ENCODE measurements at regions not wholly inside any gene's neighbourhood (a gene's known extent, or its start where the extent isn't known, plus 50 kb on each side); places are given as distances from the start of the nearest gene placed in this dataset.

DNA sequence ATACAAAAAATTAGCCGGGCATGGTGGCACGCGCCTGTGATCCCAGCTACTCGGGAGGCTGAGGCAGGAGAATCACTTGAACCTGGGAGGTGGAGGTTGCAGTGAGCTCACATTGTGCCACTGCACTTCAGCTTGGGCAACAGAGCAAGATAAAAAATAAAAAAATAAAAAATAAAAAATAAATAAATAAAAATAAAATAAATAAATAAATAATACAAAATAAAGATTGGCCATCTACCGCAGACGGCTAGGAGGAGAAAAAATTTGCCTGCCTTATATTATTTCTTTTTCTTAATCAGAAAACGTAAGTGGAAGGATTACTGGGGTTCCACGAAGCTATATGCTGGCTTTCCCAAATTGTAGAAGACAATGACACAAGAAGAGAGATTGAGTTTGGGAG is 229.7 kb downstream of the EPHA4 start:
- TF ChIP-seq, protein P1, sequence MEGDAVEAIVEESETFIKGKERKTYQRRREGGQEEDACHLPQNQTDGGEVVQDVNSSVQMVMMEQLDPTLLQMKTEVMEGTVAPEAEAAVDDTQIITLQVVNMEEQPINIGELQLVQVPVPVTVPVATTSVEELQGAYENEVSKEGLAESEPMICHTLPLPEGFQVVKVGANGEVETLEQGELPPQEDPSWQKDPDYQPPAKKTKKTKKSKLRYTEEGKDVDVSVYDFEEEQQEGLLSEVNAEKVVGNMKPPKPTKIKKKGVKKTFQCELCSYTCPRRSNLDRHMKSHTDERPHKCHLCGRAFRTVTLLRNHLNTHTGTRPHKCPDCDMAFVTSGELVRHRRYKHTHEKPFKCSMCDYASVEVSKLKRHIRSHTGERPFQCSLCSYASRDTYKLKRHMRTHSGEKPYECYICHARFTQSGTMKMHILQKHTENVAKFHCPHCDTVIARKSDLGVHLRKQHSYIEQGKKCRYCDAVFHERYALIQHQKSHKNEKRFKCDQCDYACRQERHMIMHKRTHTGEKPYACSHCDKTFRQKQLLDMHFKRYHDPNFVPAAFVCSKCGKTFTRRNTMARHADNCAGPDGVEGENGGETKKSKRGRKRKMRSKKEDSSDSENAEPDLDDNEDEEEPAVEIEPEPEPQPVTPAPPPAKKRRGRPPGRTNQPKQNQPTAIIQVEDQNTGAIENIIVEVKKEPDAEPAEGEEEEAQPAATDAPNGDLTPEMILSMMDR (conservative IDR thresholded peaks at IDR 0.05) = no peak
- no peaks in the 10 kb centered on the region for H3K4me1 Mint-ChIP-seq (ENCODE audit: unreplicated experiment)
- no peaks in the 10 kb centered on the region for H3K36me3 Mint-ChIP-seq
- peaks cover 10% of the 10 kb centered on the region for H3K9me3 Mint-ChIP-seq
- no peak for DNase-seq (ENCODE audit: extremely low spot score, unreplicated experiment)
- H3K4me3 Mint-ChIP-seq = no peak overlapping the region
- no peak overlapping the region for H3K27ac Mint-ChIP-seq
- H3K27me3 Mint-ChIP-seq = no peaks in the 10 kb centered on the region

DNA sequence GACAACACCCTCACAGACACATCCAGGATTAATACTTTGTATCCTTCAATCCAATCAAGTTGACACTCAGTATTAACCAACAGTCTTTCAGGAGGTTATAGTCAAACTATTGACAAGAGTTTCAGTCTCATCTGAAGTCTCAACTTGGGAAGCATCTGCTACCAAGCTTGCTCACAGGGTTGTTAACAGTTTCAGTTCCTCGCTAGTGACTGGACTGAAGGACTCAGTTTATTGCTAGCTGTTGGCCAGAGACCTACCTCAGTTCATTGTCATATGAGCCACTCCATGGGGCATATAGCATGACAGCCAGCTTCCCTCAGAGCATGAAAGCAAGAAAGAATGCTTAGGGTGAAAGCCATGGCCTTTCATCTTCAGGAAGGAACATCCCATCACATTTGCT is 228.6 kb downstream of the EPHA4 start:
- Mint-ChIP-seq H3K4me3 (no peak overlapping the region), H3K9me3 (peaks cover 10% of the 10 kb centered on the region), H3K4me1 (ENCODE audit: unreplicated experiment) (no peaks in the 10 kb centered on the region), H3K36me3 (no peaks in the 10 kb centered on the region), H3K27ac (no peak overlapping the region), H3K27me3 (no peaks in the 10 kb centered on the region)
- no peak for DNase-seq (ENCODE audit: extremely low spot score, unreplicated experiment)
- TF ChIP-seq, protein P1 (conservative IDR thresholded peaks at IDR 0.05) = no peak

DNA sequence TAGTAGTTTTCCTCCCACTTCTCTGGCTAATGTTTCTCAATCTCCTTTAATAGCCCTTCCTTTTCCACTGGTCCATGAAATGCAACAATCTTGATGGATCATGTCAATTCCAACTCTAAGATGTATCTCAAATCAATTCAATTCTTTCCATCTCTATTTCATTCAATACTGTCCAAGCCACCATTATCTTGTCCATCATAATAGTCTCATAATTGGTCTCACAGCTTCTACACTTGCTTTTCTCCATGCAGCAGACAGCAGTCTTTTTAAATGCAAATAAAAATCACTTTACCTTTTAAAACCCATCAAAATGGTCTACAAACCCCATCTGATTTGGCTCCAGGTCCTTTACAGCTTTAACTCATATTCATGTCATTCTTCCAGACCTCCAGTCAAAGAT is 226.6 kb downstream of the EPHA4 start:
- peaks cover 5% of the 10 kb centered on the region for H3K9me3 Mint-ChIP-seq
- H3K27ac Mint-ChIP-seq = no peak overlapping the region
- no peak for DNase-seq (ENCODE audit: extremely low spot score, unreplicated experiment)

DNA sequence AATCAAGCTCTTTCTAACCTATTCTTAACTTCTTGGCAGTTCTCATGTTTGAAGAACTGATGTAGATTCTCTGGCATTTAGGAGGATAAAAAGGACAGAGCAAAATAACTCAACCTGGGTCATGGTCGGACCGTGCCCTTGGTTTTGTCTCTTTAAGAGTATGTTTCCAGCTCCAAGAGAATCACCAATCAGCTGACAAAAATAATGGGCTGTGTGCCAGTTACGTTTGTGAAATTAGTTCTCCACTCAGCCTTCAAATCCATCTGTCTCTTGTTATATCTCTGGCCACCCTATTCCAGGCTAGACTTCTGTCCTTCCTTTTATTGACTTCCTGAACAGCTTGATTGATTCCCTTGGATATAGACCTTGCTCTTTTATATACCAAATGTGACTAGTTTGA is 225.7 kb downstream of the EPHA4 start:
- H3K9me3 Mint-ChIP-seq = peaks cover 5% of the 10 kb centered on the region
- no peaks in the 10 kb centered on the region for H3K4me1 Mint-ChIP-seq (ENCODE audit: unreplicated experiment)
- H3K4me3 Mint-ChIP-seq = no peak overlapping the region
- DNase-seq (ENCODE audit: extremely low spot score, unreplicated experiment) = no peak
- H3K36me3 Mint-ChIP-seq = no peaks in the 10 kb centered on the region
- TF ChIP-seq, protein P1 (conservative IDR thresholded peaks at IDR 0.05) = no peak
- no peaks in the 10 kb centered on the region for H3K27me3 Mint-ChIP-seq
- no peak overlapping the region for H3K27ac Mint-ChIP-seq

More for the DNA sequence above, 226.6 kb downstream of the EPHA4 start:
- Mint-ChIP-seq H3K4me3 (no peak overlapping the region), H3K36me3 (no peaks in the 10 kb centered on the region), H3K4me1 (ENCODE audit: unreplicated experiment) (no peaks in the 10 kb centered on the region), H3K27me3 (no peaks in the 10 kb centered on the region)
- TF ChIP-seq, protein P1 (conservative IDR thresholded peaks at IDR 0.05) = no peak

DNA sequence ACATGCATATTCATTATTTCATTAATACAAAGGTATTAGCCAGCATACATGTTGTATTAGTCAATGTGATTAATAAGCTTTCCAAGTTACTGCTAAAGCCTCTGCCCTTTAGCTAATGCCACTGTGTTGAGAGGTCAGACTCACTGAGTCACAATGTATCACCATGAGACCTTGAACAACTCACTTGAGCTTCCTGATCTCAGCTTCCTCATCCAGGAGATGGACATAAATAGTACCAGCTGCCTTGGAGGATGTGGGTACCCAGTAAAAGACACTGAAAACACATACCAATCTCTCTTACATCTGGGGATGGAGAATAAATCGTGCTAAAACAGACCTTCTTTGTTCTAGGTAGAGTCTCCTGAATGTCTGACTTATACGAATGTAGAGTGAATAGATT is 224.6 kb downstream of the EPHA4 start:
- TF ChIP-seq, protein P1 (conservative IDR thresholded peaks at IDR 0.05) = no peak

DNA sequence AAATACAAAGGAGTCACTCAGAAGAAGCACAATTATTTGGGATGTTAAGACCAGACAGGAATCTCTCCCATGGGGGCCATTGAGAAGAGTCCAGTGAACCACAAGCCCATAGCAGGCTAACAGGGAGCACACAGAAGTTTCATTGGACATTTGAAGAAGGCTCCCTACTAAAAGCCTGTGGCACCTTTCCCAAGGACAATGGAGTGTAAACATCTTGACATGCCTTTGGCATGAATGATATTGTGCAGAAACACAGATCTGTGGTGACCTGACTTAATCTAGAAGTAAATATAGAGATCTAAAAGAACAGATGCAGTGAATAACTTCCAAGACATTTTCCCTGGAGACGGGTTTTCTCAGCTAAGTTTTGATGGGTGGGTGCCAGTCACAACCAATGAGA is 221.5 kb downstream of the EPHA4 start:
- no peak overlapping the region for H3K4me3 Mint-ChIP-seq
- TF ChIP-seq, protein P1 (conservative IDR thresholded peaks at IDR 0.05) = no peak

More for the DNA sequence above, 224.6 kb downstream of the EPHA4 start:
- no peak for DNase-seq (ENCODE audit: extremely low spot score, unreplicated experiment)
- Mint-ChIP-seq H3K4me3 (no peak overlapping the region), H3K27ac (no peak overlapping the region), H3K36me3 (no peaks in the 10 kb centered on the region), H3K4me1 (ENCODE audit: unreplicated experiment) (no peaks in the 10 kb centered on the region), H3K9me3 (peaks cover 5% of the 10 kb centered on the region), H3K27me3 (no peaks in the 10 kb centered on the region)

More for the DNA sequence above, 221.5 kb downstream of the EPHA4 start:
- Mint-ChIP-seq H3K36me3 (no peaks in the 10 kb centered on the region), H3K27me3 (no peaks in the 10 kb centered on the region), H3K4me1 (ENCODE audit: unreplicated experiment) (peaks cover 3% of the 10 kb centered on the region), H3K27ac (no peak overlapping the region), H3K9me3 (peaks cover 10% of the 10 kb centered on the region)
- DNase-seq (ENCODE audit: extremely low spot score, unreplicated experiment) = no peak
